SK-N-SH treated with all-trans-retinoic acid at 6 μM for 48 hours (cell line): ENCODE measurements at regions not wholly inside any gene's neighbourhood (a gene's known extent, or its start where the extent isn't known, plus 50 kb on each side); places are given as distances from the start of the nearest gene placed in this dataset.
A peak's percentile ranks its signal among the peaks of the same experiment; 100 is the strongest.

Source experiments
- ATAC-seq: fragments of 200-7000 bp; cut with Tn5 transposase; 3 replicates; pipeline ENCODE4 v1.9.1; 2020; ENCODE audit warnings: mild to moderate bottlenecking, moderate library complexity
- ARNTL ChIP-seq: fragments of 450-650 bp; formaldehyde crosslinking; IDR thresholded peaks from 2 replicates; pipeline ENCODE4 v1.5.0; 2020; ENCODE audit warnings: low read depth, mild to moderate bottlenecking, moderate library complexity, borderline replicate concordance
- BACH2 ChIP-seq: fragments of 250-450 bp; sonication (Bioruptor Pico); IDR thresholded peaks from 2 replicates; pipeline ENCODE4 v1.9.0; 2021; ENCODE audit warnings: mild to moderate bottlenecking, borderline replicate concordance
- CREB5 ChIP-seq: fragments of 250-450 bp; sonication (Bioruptor Pico); IDR thresholded peaks from 2 replicates; pipeline ENCODE4 v1.5.1; 2020; ENCODE audit warnings: low read depth, mild to moderate bottlenecking, moderate library complexity
- CSDC2 ChIP-seq: fragments of 250-450 bp; sonication (Bioruptor Pico); IDR thresholded peaks from 2 replicates; pipeline ENCODE4 v1.5.0; 2020; ENCODE audit warnings: mild to moderate bottlenecking, moderate library complexity
- CSRNP3 ChIP-seq: fragments of 250-450 bp; sonication (Bioruptor Pico); IDR thresholded peaks from 2 replicates; pipeline ENCODE4 v1.5.1; 2021; ENCODE audit warnings: mild to moderate bottlenecking, moderate library complexity
- ESRRG ChIP-seq: fragments of 250-450 bp; sonication (Bioruptor Pico); IDR thresholded peaks from 2 replicates; pipeline ENCODE4 v1.6.1; 2021; ENCODE audit warnings: mild to moderate bottlenecking
- GLIS3 ChIP-seq: fragments of 250-450 bp; sonication (Bioruptor Pico); IDR thresholded peaks from 2 replicates; pipeline ENCODE4 v1.5.0; 2020; ENCODE audit warnings: mild to moderate bottlenecking, moderate library complexity
- ISL1 ChIP-seq: fragments of 250-450 bp; sonication (Bioruptor Pico); IDR thresholded peaks from 2 replicates; pipeline ENCODE4 v2.1.2; 2022; ENCODE audit warnings: mild to moderate bottlenecking, moderate library complexity
- OSR1 ChIP-seq: fragments of 250-450 bp; sonication (Bioruptor Pico); IDR thresholded peaks from 2 replicates; pipeline ENCODE4 v1.8.0; 2022; ENCODE audit warnings: moderate library complexity, mild to moderate bottlenecking, inconsistent platforms
- PATZ1 ChIP-seq: fragments of 250-450 bp; sonication (Bioruptor Pico); IDR thresholded peaks from 2 replicates; pipeline ENCODE4 v1.8.0; 2020; ENCODE audit warnings: mild to moderate bottlenecking, moderate library complexity, borderline replicate concordance
- POU6F1 ChIP-seq: fragments of 250-450 bp; sonication (Bioruptor Pico); IDR thresholded peaks from 2 replicates; pipeline ENCODE4 v1.8.0; 2021; ENCODE audit warnings: low read depth, mild to moderate bottlenecking, moderate library complexity, borderline replicate concordance
- PPARA ChIP-seq: fragments of 250-450 bp; sonication (Bioruptor Pico); IDR thresholded peaks from 2 replicates; pipeline ENCODE4 v1.5.0; 2020; ENCODE audit warnings: mild to moderate bottlenecking, borderline replicate concordance
- RARB ChIP-seq: fragments of 250-450 bp; sonication (Bioruptor Pico); IDR thresholded peaks from 2 replicates; pipeline ENCODE4 v1.8.0; 2021; ENCODE audit warnings: mild to moderate bottlenecking, moderate library complexity
- SNAI2 ChIP-seq: fragments of 250-450 bp; sonication (Bioruptor Pico); IDR thresholded peaks from 2 replicates; pipeline ENCODE4 v1.5.0; 2020; ENCODE audit warnings: mild to moderate bottlenecking, moderate library complexity
- TCF4 ChIP-seq: fragments of 250-450 bp; sonication (Bioruptor Pico); IDR thresholded peaks from 2 replicates; pipeline ENCODE4 v1.8.0; 2021; ENCODE audit warnings: mild to moderate bottlenecking, moderate library complexity, borderline replicate concordance
- TOX ChIP-seq: fragments of 250-450 bp; sonication (Bioruptor Pico); IDR thresholded peaks from 2 replicates; pipeline ENCODE4 v1.8.0; 2021; ENCODE audit warnings: mild to moderate bottlenecking, moderate library complexity, borderline replicate concordance
- TSHZ2 ChIP-seq: fragments of 250-450 bp; sonication (Bioruptor Pico); IDR thresholded peaks from 2 replicates; pipeline ENCODE4 v1.5.0; 2020; ENCODE audit warnings: mild to moderate bottlenecking, moderate library complexity
- ZC3H10 ChIP-seq: fragments of 250-450 bp; sonication (Bioruptor Pico); IDR thresholded peaks from 2 replicates; pipeline ENCODE4 v1.5.1; 2021; ENCODE audit warnings: mild to moderate bottlenecking, moderate library complexity
- ZFP3 ChIP-seq: fragments of 250-450 bp; sonication (Bioruptor Pico); IDR thresholded peaks from 2 replicates; pipeline ENCODE4 v1.5.0; 2020; ENCODE audit warnings: mild to moderate bottlenecking, moderate library complexity
- ZFP30 ChIP-seq: fragments of 450-650 bp; formaldehyde crosslinking; IDR thresholded peaks from 2 replicates; pipeline ENCODE4 v1.5.0; 2022; ENCODE audit warnings: mild to moderate bottlenecking, moderate library complexity
- ZNF565 ChIP-seq: fragments of 450-650 bp; formaldehyde crosslinking; conservative IDR thresholded peaks from 2 replicates; pipeline ENCODE4 v1.5.0; 2020; ENCODE audit warnings: low read depth, mild to moderate bottlenecking, moderate library complexity
- ZNF70 ChIP-seq: fragments of 450-650 bp; formaldehyde crosslinking; IDR thresholded peaks from 2 replicates; pipeline ENCODE4 v1.5.0; 2020; ENCODE audit warnings: mild to moderate bottlenecking, moderate library complexity
- ZNF8 ChIP-seq: fragments of 450-650 bp; formaldehyde crosslinking; IDR thresholded peaks from 2 replicates; pipeline ENCODE4 v1.5.0; 2020; ENCODE audit warnings: mild to moderate bottlenecking, moderate library complexity

- ATAC-seq, result no peak
- TF ChIP-seq ZFP30 (CRISPR knock-in tag), result no peak
- TF ChIP-seq ISL1 (CRISPR knock-in tag), result no peak
- no peak for TF ChIP-seq ESRRG
- no peak for TF ChIP-seq PATZ1 (CRISPR knock-in tag)
- TF ChIP-seq BACH2, result no peak
- no peak for TF ChIP-seq CSRNP3 (CRISPR knock-in tag)
- TF ChIP-seq TCF4, result no peak
- TF ChIP-seq ZNF8 (CRISPR knock-in tag), result no peak
- no peak for TF ChIP-seq TOX (CRISPR knock-in tag)
- TF ChIP-seq ZC3H10, result no peak
- TF ChIP-seq CREB5 (CRISPR knock-in tag), result no peak
- TF ChIP-seq ZFP3, result no peak
These were observed 437.6 kb upstream of the ZMIZ1 start for GRCh38 chr10:78630944-78631838.

GRCh38 chr10:78634389-78634815 is 434.4 kb upstream of the ZMIZ1 start:
- peak; percentile 97 for ATAC-seq

More at GRCh38 chr10:78634389-78634815, 434.4 kb upstream of the ZMIZ1 start:
- peak; percentile 52; the same call in 1 of the 2 replicates for TF ChIP-seq ZFP3
- no peak for TF ChIP-seq ZFP30 (CRISPR knock-in tag)
- no peak for TF ChIP-seq OSR1 (CRISPR knock-in tag)
- TF ChIP-seq ESRRG, result no peak
- TF ChIP-seq ZNF70 (CRISPR knock-in tag), result no peak
- no peak for TF ChIP-seq RARB (CRISPR knock-in tag)
- no peak for TF ChIP-seq GLIS3 (CRISPR knock-in tag)
- 0 out of 2 replicates have a peak, but pooled peaks have one; percentile 13 for TF ChIP-seq CREB5 (CRISPR knock-in tag)
- TF ChIP-seq CSDC2 (CRISPR knock-in tag), result peak; percentile 73; the same call in 1 of the 2 replicates
- no peak for TF ChIP-seq ARNTL (CRISPR knock-in tag)
- no peak for TF ChIP-seq PPARA (CRISPR knock-in tag)
- TF ChIP-seq ZC3H10, result no peak
- peak; percentile 59; the same call in 1 of the 2 replicates for TF ChIP-seq TCF4
- no peak for TF ChIP-seq TOX (CRISPR knock-in tag)
- no peak for TF ChIP-seq ZNF8 (CRISPR knock-in tag)
- TF ChIP-seq ISL1 (CRISPR knock-in tag), result peak; percentile 25
- peak; percentile 74; the same call in 1 of the 2 replicates for TF ChIP-seq ZNF565
- peak; percentile 97 for TF ChIP-seq SNAI2 (CRISPR knock-in tag)
- no peak for TF ChIP-seq PATZ1 (CRISPR knock-in tag)
- TF ChIP-seq POU6F1, result no peak
- no peak for TF ChIP-seq BACH2
- 0 out of 2 replicates have a peak, but pooled peaks have one; percentile 21 for TF ChIP-seq CSRNP3 (CRISPR knock-in tag)
- TF ChIP-seq TSHZ2, result peak; percentile 86
- TF ChIP-seq, all 23 proteins: peak for 9
